Stimulated activated effector memory CD8-positive, alpha-beta T cell treated with anti-CD3 and anti-CD28 coated beads, Interleukin-12 subunit alpha, Interleukin-12 subunit beta, amount 100 ng/mL, for 72 hours (primary cell): ENCODE measurements at regions not wholly inside any gene's neighbourhood (a gene's known extent, or its start where the extent isn't known, plus 50 kb on each side); places are given as distances from the start of the nearest gene placed in this dataset.

ENCODE experiments used
- ATAC-seq: fragments of 150-1000 bp; cut with Tn5 transposase; 2 replicates; pipeline ENCODE4 v1.10.0; 2021
- DNase-seq, 2 donors: peaks; one replicate each; pipeline ENCODE4 v3.0.0; 2021 to 2022; ENCODE audit warnings: low spot score in 2 of 2
- H3K27ac Mint-ChIP-seq: one replicate; pipeline ENCODE4 v1.8.0; 2022; ENCODE audit warnings: mild to moderate bottlenecking, mixed read lengths
- H3K36me3 Mint-ChIP-seq: one replicate; pipeline ENCODE4 v1.8.0; 2022; ENCODE audit warnings: mild to moderate bottlenecking, mixed read lengths
- H3K4me1 Mint-ChIP-seq: one replicate; pipeline ENCODE4 v1.8.0; 2022; ENCODE audit warnings: mixed read lengths
- H3K4me3 Mint-ChIP-seq: one replicate; pipeline ENCODE4 v1.8.0; 2022; ENCODE audit warnings: mild to moderate bottlenecking, mixed read lengths
- H3K9me3 Mint-ChIP-seq: one replicate; pipeline ENCODE4 v1.8.0; 2022; ENCODE audit warnings: mixed read lengths

- ATAC-seq (no peak), DNase-seq (no peak)
- Mint-ChIP-seq H3K27ac (no peak overlapping the region), H3K4me3 (no peak overlapping the region), H3K36me3 (no peaks in the 10 kb centered on the region), H3K9me3 (peaks cover 26% of the 10 kb centered on the region), H3K4me1 (no peaks in the 10 kb centered on the region)
Observed at GRCh38 chr3:64894006-64894405, 206.2 kb upstream of the ADAMTS9 start.

- peaks cover 18% of the 10 kb centered on the region for H3K9me3 Mint-ChIP-seq
- no peak overlapping the region for H3K4me3 Mint-ChIP-seq
- DNase-seq (no peak), ATAC-seq (no peak)
- no peak overlapping the region for H3K27ac Mint-ChIP-seq
- no peaks in the 10 kb centered on the region for H3K4me1 Mint-ChIP-seq
- H3K36me3 Mint-ChIP-seq = no peaks in the 10 kb centered on the region
Observed at GRCh38 chr3:64892671-64893309, 205.0 kb upstream of the ADAMTS9 start.

- DNase-seq (no peak), ATAC-seq (no peak)
- H3K4me1 Mint-ChIP-seq = no peaks in the 10 kb centered on the region
- no peak overlapping the region for H3K4me3 Mint-ChIP-seq
- H3K36me3 Mint-ChIP-seq = no peaks in the 10 kb centered on the region
- H3K9me3 Mint-ChIP-seq = peaks cover 15% of the 10 kb centered on the region
- H3K27ac Mint-ChIP-seq = no peak overlapping the region
Observed at GRCh38 chr3:64891021-64891420, 203.2 kb upstream of the ADAMTS9 start.

DNA sequence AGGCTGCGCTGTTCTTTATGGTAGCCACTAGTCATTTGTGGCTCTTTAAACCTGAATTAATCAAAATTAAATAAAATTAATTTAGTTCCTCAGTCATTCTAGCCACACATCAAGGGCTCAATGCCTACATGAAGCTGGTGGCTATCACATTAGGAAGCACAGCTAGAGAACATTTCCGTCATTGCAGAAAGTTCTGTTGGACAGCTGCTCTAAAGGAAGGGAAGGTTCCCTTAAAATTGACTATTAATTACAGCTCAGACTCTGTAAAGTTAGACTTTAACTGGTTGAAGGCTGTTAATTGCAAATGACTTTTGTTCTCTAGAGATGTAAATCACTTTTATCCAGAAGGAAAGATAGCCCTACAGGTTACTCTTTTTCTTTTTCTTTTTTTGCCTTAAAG, 202.7 kb upstream of the ADAMTS9 start:
- no peak overlapping the region for H3K27ac Mint-ChIP-seq
- ATAC-seq = no peak
- no peaks in the 10 kb centered on the region for H3K36me3 Mint-ChIP-seq
- no peaks in the 10 kb centered on the region for H3K4me1 Mint-ChIP-seq
- peaks cover 15% of the 10 kb centered on the region for H3K9me3 Mint-ChIP-seq
- no peak overlapping the region for H3K4me3 Mint-ChIP-seq
- no peak for DNase-seq

DNA sequence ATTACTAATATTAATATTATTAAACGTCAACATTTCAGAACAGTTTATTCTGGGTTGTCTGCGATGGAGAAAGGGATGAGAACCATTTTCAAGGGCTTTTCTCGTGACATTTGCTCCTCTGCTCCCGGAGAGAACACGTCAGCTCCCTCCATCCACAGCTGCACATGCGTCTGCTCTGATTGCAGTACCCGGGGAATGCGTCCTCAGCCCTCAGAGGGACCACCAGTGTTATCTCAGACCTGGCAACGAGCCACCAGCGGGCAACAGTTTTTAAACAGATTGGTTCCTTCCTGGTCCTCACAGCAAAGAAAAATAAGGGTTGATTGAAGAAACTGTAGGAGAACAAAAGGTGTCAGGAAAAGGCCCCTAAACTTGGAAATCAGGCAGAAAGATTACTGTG, 202.2 kb upstream of the ADAMTS9 start:
- Mint-ChIP-seq H3K4me1 (no peaks in the 10 kb centered on the region), H3K27ac (no peak overlapping the region), H3K36me3 (no peaks in the 10 kb centered on the region), H3K4me3 (no peak overlapping the region), H3K9me3 (peaks cover 15% of the 10 kb centered on the region)
- DNase-seq = no peak
- ATAC-seq = no peak

- no peak for DNase-seq
- Mint-ChIP-seq H3K4me3 (no peak overlapping the region), H3K4me1 (no peaks in the 10 kb centered on the region), H3K27ac (no peak overlapping the region), H3K36me3 (no peaks in the 10 kb centered on the region), H3K9me3 (peaks cover 12% of the 10 kb centered on the region)
- no peak for ATAC-seq
Observed at GRCh38 chr3:64888840-64889392, 201.1 kb upstream of the ADAMTS9 start.

GRCh38 chr3:64888165-64888564, 200.4 kb upstream of the ADAMTS9 start:
- Mint-ChIP-seq H3K4me1 (no peaks in the 10 kb centered on the region), H3K27ac (no peak overlapping the region), H3K36me3 (no peaks in the 10 kb centered on the region), H3K4me3 (no peak overlapping the region), H3K9me3 (peaks cover 11% of the 10 kb centered on the region)
- ATAC-seq = no peak
- DNase-seq = no peak

- DNase-seq = no peak
- ATAC-seq = no peak
- peaks cover 12% of the 10 kb centered on the region for H3K9me3 Mint-ChIP-seq
- H3K36me3 Mint-ChIP-seq = no peaks in the 10 kb centered on the region
- H3K27ac Mint-ChIP-seq = no peak overlapping the region
- no peak overlapping the region for H3K4me3 Mint-ChIP-seq
- H3K4me1 Mint-ChIP-seq = no peaks in the 10 kb centered on the region
Observed at GRCh38 chr3:64885055-64885454, 197.3 kb upstream of the ADAMTS9 start.

- peaks cover 12% of the 10 kb centered on the region for H3K9me3 Mint-ChIP-seq
- DNase-seq (no peak), ATAC-seq (no peak)
- no peak overlapping the region for H3K27ac Mint-ChIP-seq
- no peaks in the 10 kb centered on the region for H3K4me1 Mint-ChIP-seq
- H3K36me3 Mint-ChIP-seq = no peaks in the 10 kb centered on the region
- no peak overlapping the region for H3K4me3 Mint-ChIP-seq
Observed at GRCh38 chr3:64884536-64884935, 196.7 kb upstream of the ADAMTS9 start.

- no peaks in the 10 kb centered on the region for H3K36me3 Mint-ChIP-seq
- H3K27ac Mint-ChIP-seq = no peak overlapping the region
- H3K4me1 Mint-ChIP-seq = no peaks in the 10 kb centered on the region
- no peak for DNase-seq
- ATAC-seq = no peak
- no peak overlapping the region for H3K4me3 Mint-ChIP-seq
- peaks cover 12% of the 10 kb centered on the region for H3K9me3 Mint-ChIP-seq
Observed at GRCh38 chr3:64880916-64881315, 193.1 kb upstream of the ADAMTS9 start.

GRCh38 chr3:64878362-64878761, 190.6 kb upstream of the ADAMTS9 start:
- Mint-ChIP-seq H3K4me1 (no peaks in the 10 kb centered on the region), H3K27ac (no peak overlapping the region), H3K4me3 (no peak overlapping the region), H3K9me3 (peaks cover 13% of the 10 kb centered on the region), H3K36me3 (no peaks in the 10 kb centered on the region)
- DNase-seq (no peak), ATAC-seq (no peak)

DNA sequence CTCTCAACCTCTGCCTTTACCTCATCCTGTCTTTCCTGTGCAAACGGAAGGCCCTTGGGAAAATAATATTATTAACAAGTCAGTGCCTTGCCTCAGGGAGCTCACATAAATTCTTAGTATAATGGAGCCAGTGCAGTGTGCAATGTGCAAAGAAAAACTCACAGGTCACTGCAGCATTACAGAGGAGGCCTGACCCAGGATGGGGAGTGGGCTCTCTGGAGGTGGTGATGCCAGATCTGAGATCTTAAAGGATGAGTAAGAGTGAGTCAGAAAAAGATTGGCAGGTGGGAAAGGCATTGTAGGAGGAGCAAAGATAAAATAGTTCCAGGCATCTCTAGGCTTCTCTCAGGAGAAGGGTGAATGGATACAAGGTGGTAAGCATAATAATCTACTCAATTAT, 185.6 kb upstream of the ADAMTS9 start:
- Mint-ChIP-seq H3K36me3 (no peaks in the 10 kb centered on the region), H3K27ac (no peak overlapping the region), H3K4me3 (no peak overlapping the region), H3K4me1 (no peaks in the 10 kb centered on the region), H3K9me3 (peaks cover 11% of the 10 kb centered on the region)
- ATAC-seq (no peak), DNase-seq (no peak)

- ATAC-seq (no peak), DNase-seq (no peak)
- H3K4me1 Mint-ChIP-seq = no peaks in the 10 kb centered on the region
- no peak overlapping the region for H3K27ac Mint-ChIP-seq
- H3K9me3 Mint-ChIP-seq = peaks cover 11% of the 10 kb centered on the region
- no peaks in the 10 kb centered on the region for H3K36me3 Mint-ChIP-seq
- H3K4me3 Mint-ChIP-seq = no peak overlapping the region
Observed at GRCh38 chr3:64872345-64872744, 184.5 kb upstream of the ADAMTS9 start.

DNA sequence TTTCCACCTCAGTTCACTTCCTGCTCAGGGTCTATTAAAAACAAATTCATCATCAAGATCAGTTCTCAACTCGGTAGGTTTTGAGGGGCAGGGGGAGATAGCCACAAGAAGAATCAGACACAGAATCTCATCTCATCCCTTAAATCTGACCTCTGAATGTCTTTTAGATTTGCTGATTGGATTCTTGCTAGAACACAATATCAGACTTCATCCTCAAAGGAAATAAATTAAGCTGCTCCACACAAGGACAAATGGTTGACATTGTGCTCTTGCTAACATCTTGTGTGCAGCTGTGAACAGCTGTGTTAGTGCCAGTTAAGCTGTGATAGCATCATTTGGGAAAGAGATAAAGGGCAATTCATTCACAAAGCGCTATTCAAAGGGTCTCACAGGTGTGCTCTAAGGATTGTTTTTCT, 184.0 kb upstream of the ADAMTS9 start:
- Mint-ChIP-seq H3K9me3 (peaks cover 14% of the 10 kb centered on the region), H3K36me3 (no peaks in the 10 kb centered on the region), H3K27ac (no peak overlapping the region), H3K4me1 (no peaks in the 10 kb centered on the region), H3K4me3 (no peak overlapping the region)
- ATAC-seq (no peak), DNase-seq (no peak)

GRCh38 chr3:64870876-64871646, 183.3 kb upstream of the ADAMTS9 start:
- Mint-ChIP-seq H3K4me1 (no peaks in the 10 kb centered on the region), H3K27ac (no peak overlapping the region)

GRCh38 chr3:64867224-64867623, 179.4 kb upstream of the ADAMTS9 start:
- no peaks in the 10 kb centered on the region for H3K4me1 Mint-ChIP-seq
- H3K36me3 Mint-ChIP-seq = no peaks in the 10 kb centered on the region
- ATAC-seq (no peak), DNase-seq (no peak)
- H3K27ac Mint-ChIP-seq = no peak overlapping the region
- H3K9me3 Mint-ChIP-seq = peaks cover 10% of the 10 kb centered on the region
- no peak overlapping the region for H3K4me3 Mint-ChIP-seq

More at GRCh38 chr3:64870876-64871646, 183.3 kb upstream of the ADAMTS9 start:
- no peak for DNase-seq
- no peak for ATAC-seq
- H3K36me3 Mint-ChIP-seq = no peaks in the 10 kb centered on the region
- H3K9me3 Mint-ChIP-seq = peaks cover 14% of the 10 kb centered on the region
- no peak overlapping the region for H3K4me3 Mint-ChIP-seq
